Peyer's patch (tissue), 4 donors: ENCODE measurements at regions not wholly inside any gene's neighbourhood (a gene's known extent, or its start where the extent isn't known, plus 50 kb on each side); places are given as distances from the start of the nearest gene placed in this dataset.

Experiments
- DNase-seq, 3 donors: peaks; one replicate each; pipeline ENCODE4 v3.0.0-alpha.2; 2017 to 2019
- H3K27ac ChIP-seq, 4 donors: fragments of 200-600 bp; sonication (generic); one replicate each; pipeline ENCODE4 v1.5.1; 2016 to 2019
- H3K27me3 ChIP-seq, 2 donors: fragments of 200-600 bp; sonication (generic); one replicate each; pipeline ENCODE4 v1.5.1; 2019
- H3K36me3 ChIP-seq, 3 donors: fragments of 200-600 bp; sonication (generic); one replicate each; pipeline ENCODE4 v1.5.1; 2016 to 2019
- H3K4me1 ChIP-seq, 4 donors: fragments of 200-600 bp; sonication (generic); one replicate each; pipeline ENCODE4 v1.5.1; 2016 to 2019
- H3K4me3 ChIP-seq, 4 donors: fragments of 200-600 bp; sonication (generic); 1 replicate in 3 of 4; 2 replicates in 1 of 4; pipeline ENCODE4 v1.5.1; 2016 to 2019; ENCODE audit warnings: mild to moderate bottlenecking in 1 of 4
- H3K9me3 ChIP-seq, 4 donors: fragments of 200-600 bp; sonication (generic); one replicate each; pipeline ENCODE4 v1.5.1; 2016 to 2019; ENCODE audit warnings: mild to moderate bottlenecking in 1 of 4
- POLR2A ChIP-seq, 2 donors: fragments of 450-650 bp; IDR thresholded peaks; one replicate each; pipeline ENCODE4 v1.5.1; 2017; ENCODE audit warnings: antibody characterized with exemption in 2 of 2, mild to moderate bottlenecking in 2 of 2, moderate library complexity in 2 of 2
- TF ChIP-seq, protein P1 (sequence below), 6 experiments: fragments of 450-650 bp in 4 of 6; fragments of 200-600 bp in 2 of 6; sonication (generic) in 1 of 6; IDR thresholded peaks; one replicate each; pipeline ENCODE4 v1.5.1; 2017 to 2019; ENCODE audit warnings: antibody characterized with exemption in 6 of 6, mild to moderate bottlenecking in 3 of 6, moderate library complexity in 1 of 6

DNA sequence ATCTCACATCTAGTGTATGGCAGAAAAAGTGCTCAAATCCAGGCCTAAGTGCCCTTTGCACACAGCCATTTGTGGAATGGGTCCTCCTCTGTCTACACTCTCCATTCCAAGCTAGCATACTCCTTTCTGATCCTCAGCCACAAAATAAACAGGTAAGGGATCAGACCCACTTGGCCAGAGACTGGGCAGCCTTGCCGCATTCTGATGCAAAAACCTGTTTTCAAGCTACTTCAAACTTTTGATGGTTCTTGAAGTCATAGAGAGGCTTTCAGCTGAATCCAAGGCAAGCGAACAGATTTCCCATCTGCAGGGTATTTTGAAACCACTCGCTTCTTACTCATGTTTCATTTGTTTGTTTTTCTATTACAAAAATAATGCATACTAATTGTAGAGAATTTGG, 136.6 kb upstream of the NAV2 start:
- TF ChIP-seq, protein P1, sequence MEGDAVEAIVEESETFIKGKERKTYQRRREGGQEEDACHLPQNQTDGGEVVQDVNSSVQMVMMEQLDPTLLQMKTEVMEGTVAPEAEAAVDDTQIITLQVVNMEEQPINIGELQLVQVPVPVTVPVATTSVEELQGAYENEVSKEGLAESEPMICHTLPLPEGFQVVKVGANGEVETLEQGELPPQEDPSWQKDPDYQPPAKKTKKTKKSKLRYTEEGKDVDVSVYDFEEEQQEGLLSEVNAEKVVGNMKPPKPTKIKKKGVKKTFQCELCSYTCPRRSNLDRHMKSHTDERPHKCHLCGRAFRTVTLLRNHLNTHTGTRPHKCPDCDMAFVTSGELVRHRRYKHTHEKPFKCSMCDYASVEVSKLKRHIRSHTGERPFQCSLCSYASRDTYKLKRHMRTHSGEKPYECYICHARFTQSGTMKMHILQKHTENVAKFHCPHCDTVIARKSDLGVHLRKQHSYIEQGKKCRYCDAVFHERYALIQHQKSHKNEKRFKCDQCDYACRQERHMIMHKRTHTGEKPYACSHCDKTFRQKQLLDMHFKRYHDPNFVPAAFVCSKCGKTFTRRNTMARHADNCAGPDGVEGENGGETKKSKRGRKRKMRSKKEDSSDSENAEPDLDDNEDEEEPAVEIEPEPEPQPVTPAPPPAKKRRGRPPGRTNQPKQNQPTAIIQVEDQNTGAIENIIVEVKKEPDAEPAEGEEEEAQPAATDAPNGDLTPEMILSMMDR (IDR thresholded peaks at IDR 0.05), result no peak
- TF ChIP-seq POLR2A (IDR thresholded peaks at IDR 0.05), result no peak
- no peak for DNase-seq
- Histone ChIP-seq H3K36me3 (no peaks in the 10 kb centered on the region), H3K4me3 (no peak overlapping the region), H3K4me1 (peaks cover 0 to 23% (median 0%) of the 10 kb centered on the region in 4 donors), H3K27ac (peak overlapping the region in 1 of 4 donors; percentile 79), H3K27me3 (no peaks in the 10 kb centered on the region), H3K9me3 (no peaks in the 10 kb centered on the region)

DNA sequence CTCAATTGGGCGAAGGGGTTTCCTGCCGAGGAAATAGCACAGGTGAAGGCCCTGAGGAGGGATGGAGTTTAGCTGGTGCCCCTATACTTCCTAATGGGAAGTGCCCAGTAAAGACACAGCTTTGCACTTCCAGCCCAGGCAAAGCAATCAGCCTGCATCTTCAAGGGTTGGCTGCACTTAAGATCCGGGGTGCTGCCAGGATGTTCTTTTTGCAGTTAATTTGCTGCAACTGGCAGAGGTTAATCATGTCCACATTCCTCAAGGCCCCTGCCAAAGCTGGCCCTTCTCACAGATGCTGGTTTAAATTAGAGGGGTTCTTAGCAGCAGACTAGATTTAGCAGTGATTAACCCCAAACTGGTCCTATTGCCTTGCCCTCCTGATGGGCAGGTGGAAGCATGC, 137.7 kb upstream of the NAV2 start:
- no peak overlapping the region for H3K27ac ChIP-seq
- H3K4me3 ChIP-seq, result no peak overlapping the region
- peaks cover 0 to 23% (median 0%) of the 10 kb centered on the region in 4 donors for H3K4me1 ChIP-seq
- H3K36me3 ChIP-seq, result no peaks in the 10 kb centered on the region
- TF ChIP-seq, protein P1 (IDR thresholded peaks at IDR 0.05), result no peak
- no peak for TF ChIP-seq POLR2A (IDR thresholded peaks at IDR 0.05)
- DNase-seq, result no peak
- H3K27me3 ChIP-seq, result no peaks in the 10 kb centered on the region
- no peaks in the 10 kb centered on the region for H3K9me3 ChIP-seq

DNA sequence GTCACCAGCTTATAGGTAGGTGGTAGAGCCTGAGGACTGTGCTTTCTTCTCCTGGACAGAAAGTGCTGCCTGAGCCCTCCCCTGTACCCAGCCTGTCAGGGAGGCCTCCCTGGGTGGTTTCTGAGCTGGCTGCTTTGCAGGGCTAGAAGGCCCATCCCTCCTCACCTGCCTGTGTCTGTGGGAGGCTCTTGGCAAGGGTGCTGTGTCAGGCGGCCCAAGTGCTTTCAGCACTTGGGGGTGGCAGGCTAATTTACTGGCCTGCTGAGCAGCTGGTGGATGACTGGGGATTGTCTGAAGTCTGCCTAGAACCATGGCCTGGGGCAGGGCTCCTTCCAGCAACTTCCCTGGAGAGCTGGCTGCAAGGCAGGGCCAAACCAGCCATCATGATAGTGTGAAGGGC, 139.0 kb upstream of the NAV2 start:
- Histone ChIP-seq H3K36me3 (no peaks in the 10 kb centered on the region), H3K4me3 (no peak overlapping the region), H3K27me3 (no peaks in the 10 kb centered on the region), H3K27ac (no peak overlapping the region), H3K4me1 (peaks cover 0 to 18% (median 0%) of the 10 kb centered on the region in 4 donors), H3K9me3 (no peaks in the 10 kb centered on the region)
- no peak for TF ChIP-seq POLR2A (IDR thresholded peaks at IDR 0.05)
- TF ChIP-seq, protein P1 (IDR thresholded peaks at IDR 0.05), result no peak
- DNase-seq, result no peak

DNA sequence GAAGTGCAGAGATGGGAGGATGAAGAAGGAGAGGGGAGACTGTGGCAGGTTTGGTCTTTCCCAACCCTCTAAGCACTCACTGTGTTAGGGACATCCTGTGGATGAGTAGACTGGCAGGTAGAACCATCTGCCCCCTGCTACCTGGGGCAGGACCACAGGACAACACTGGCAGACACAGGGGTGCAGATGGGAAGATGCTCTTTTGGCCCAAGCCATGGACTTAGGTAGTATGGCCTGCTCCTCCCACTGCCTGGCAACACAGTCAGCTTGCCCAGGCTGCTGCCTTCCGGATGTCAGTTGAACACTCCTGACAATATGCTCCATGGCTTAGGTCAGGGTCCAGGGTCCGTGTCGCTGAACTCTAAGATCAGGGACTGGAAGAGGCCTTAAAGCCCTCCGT, 140.7 kb upstream of the NAV2 start:
- no peak for TF ChIP-seq POLR2A (IDR thresholded peaks at IDR 0.05)
- TF ChIP-seq, protein P1 (IDR thresholded peaks at IDR 0.05), result no peak
- H3K36me3 ChIP-seq, result no peaks in the 10 kb centered on the region
- H3K9me3 ChIP-seq, result no peaks in the 10 kb centered on the region
- H3K27me3 ChIP-seq, result no peaks in the 10 kb centered on the region
- H3K4me3 ChIP-seq, result no peak overlapping the region
- DNase-seq, result no peak
- H3K4me1 ChIP-seq, result peaks cover 0 to 4% (median 0%) of the 10 kb centered on the region in 4 donors
- H3K27ac ChIP-seq, result no peak overlapping the region

DNA sequence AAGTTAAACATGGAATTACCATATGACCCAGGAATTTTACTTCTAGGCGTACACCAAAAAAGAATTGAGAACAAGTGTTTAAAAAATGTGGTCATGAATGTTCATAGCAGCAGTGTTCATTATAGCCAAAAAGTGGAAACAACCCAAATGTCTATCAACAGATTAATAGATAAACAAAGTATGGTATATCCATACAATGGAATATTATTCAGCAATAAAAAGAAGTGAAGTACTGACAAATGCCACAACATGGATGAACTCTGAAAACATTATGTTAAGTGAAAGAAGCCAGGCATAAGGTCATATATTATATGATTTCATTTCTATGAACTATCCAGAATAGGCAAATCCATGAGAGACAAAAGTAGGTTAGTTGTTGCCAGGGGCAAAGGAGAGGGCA, 141.7 kb upstream of the NAV2 start:
- H3K4me3 ChIP-seq, result no peak overlapping the region
- DNase-seq, result no peak
- H3K4me1 ChIP-seq, result no peaks in the 10 kb centered on the region
- TF ChIP-seq POLR2A (IDR thresholded peaks at IDR 0.05), result no peak
- TF ChIP-seq, protein P1 (IDR thresholded peaks at IDR 0.05), result no peak
- H3K27me3 ChIP-seq, result no peaks in the 10 kb centered on the region
- H3K27ac ChIP-seq, result no peak overlapping the region
- no peaks in the 10 kb centered on the region for H3K36me3 ChIP-seq
- no peaks in the 10 kb centered on the region for H3K9me3 ChIP-seq

DNA sequence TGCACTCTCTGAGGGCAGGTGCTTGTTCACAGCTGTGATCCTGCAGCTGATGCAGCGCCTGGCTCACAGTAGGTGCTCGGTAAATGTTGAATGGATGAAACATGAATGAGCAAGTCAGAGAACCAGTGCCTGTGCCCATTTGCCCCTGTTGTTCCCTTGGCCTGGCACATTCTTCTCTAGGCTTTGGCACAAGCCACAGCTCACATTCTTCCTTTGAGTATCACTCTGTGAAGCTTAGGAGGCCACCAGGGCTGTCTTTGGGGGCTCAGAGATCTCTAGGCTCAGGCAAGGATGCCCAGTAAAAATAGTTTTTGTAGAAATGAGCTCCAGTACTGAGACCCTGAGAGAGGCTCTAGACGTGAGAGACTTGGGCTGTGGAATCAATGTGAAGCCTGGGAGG, 144.6 kb upstream of the NAV2 start:
- DNase-seq, result no peak
- Histone ChIP-seq H3K36me3 (no peaks in the 10 kb centered on the region), H3K27ac (no peak overlapping the region), H3K4me3 (no peak overlapping the region), H3K4me1 (no peaks in the 10 kb centered on the region), H3K27me3 (no peaks in the 10 kb centered on the region), H3K9me3 (no peaks in the 10 kb centered on the region)
- TF ChIP-seq, protein P1 (IDR thresholded peaks at IDR 0.05), result no peak
- TF ChIP-seq POLR2A (IDR thresholded peaks at IDR 0.05), result no peak
